Neural cell (in vitro differentiated cells): ENCODE measurements at regions not wholly inside any gene's neighbourhood (a gene's known extent, or its start where the extent isn't known, plus 50 kb on each side); places are given as distances from the start of the nearest gene placed in this dataset.

Source experiments
- H2AFZ ChIP-seq: fragments of 200-600, 300-800 bp; sonication (generic), shearing (Covaris generic); 2 replicates; pipeline ENCODE4 v1.6.0; 2014; ENCODE audit warnings: low read depth, mild to moderate bottlenecking, antibody characterized with exemption, low read length, moderate library complexity
- H3F3A ChIP-seq: fragments of 200-600 bp; shearing (Covaris generic); 2 replicates; pipeline ENCODE4 v1.6.1; 2016; ENCODE audit warnings: mild to moderate bottlenecking, moderate library complexity, mixed read lengths, antibody characterized with exemption, low read length; ENCODE audit not compliant: insufficient read depth, poor library complexity, severe bottlenecking
- H3K27ac ChIP-seq: fragments of 200-600, 300-800 bp; sonication (generic), shearing (Covaris generic); 2 replicates; pipeline ENCODE4 v1.5.1; 2014; ENCODE audit warnings: mild to moderate bottlenecking, low read length, moderate library complexity
- H3K27me3 ChIP-seq: fragments of 300-800, 200-600 bp; sonication (generic), shearing (Covaris generic); 2 replicates; pipeline ENCODE4 v1.6.0; 2014; ENCODE audit warnings: mild to moderate bottlenecking, low read depth, low read length, moderate library complexity; ENCODE audit not compliant: insufficient read depth
- H3K36me3 ChIP-seq: fragments of 300-800, 200-600 bp; sonication (generic), shearing (Covaris generic); 2 replicates; pipeline ENCODE4 v1.5.1; 2014; ENCODE audit warnings: mild to moderate bottlenecking, antibody characterized with exemption, low read length, moderate library complexity; ENCODE audit not compliant: insufficient read depth
- H3K4me2 ChIP-seq: fragments of 300-800, 200-600 bp; sonication (generic), shearing (Covaris generic); 2 replicates; pipeline ENCODE4 v1.6.0; 2014; ENCODE audit warnings: mild to moderate bottlenecking, low read length
- H3K4me3 ChIP-seq: fragments of 300-800, 200-600 bp; sonication (generic), shearing (Covaris generic); 2 replicates; pipeline ENCODE4 v1.5.1; 2014; ENCODE audit warnings: mild to moderate bottlenecking, low read length, moderate library complexity
- H3K79me2 ChIP-seq: fragments of 200-600 bp; shearing (Covaris generic); replicated peaks from 2 replicates; pipeline ENCODE4 v1.6.0; 2014; ENCODE audit warnings: mild to moderate bottlenecking, low read length, moderate library complexity; ENCODE audit not compliant: insufficient read depth
- H3K9ac ChIP-seq: fragments of 300-800, 200-600 bp; sonication (generic), shearing (Covaris generic); 2 replicates; pipeline ENCODE4 v1.6.1; 2016; ENCODE audit warnings: mild to moderate bottlenecking, low read length, mixed read lengths
- H3K9me2 ChIP-seq: fragments of 200-600 bp; shearing (Covaris generic); 2 replicates; pipeline ENCODE4 v1.6.1; 2016; ENCODE audit warnings: mild to moderate bottlenecking, low read length, mixed read lengths; ENCODE audit not compliant: insufficient read depth
- H3K9me3 ChIP-seq: fragments of 200-600, 300-800 bp; sonication (generic), shearing (Covaris generic); 2 replicates; pipeline ENCODE4 v1.6.1; 2016; ENCODE audit warnings: mild to moderate bottlenecking, mixed run types, low read length, moderate library complexity, mixed read lengths
- H4K20me1 ChIP-seq: fragments of 200-600 bp; shearing (Covaris generic); 2 replicates; pipeline ENCODE4 v1.6.1; 2016; ENCODE audit warnings: mild to moderate bottlenecking, mixed run types; ENCODE audit not compliant: insufficient read depth
- CTCF ChIP-seq: fragments of 450-650 bp; IDR thresholded peaks from 2 replicates; pipeline ENCODE4 v1.5.1; 2014; ENCODE audit warnings: antibody characterized with exemption, mild to moderate bottlenecking, moderate library complexity; ENCODE audit not compliant: poor library complexity, severe bottlenecking
- EP300 ChIP-seq: fragments of 450-650 bp; conservative IDR thresholded peaks from 2 replicates; pipeline ENCODE4 v1.6.1; 2014; ENCODE audit warnings: antibody characterized with exemption, mild to moderate bottlenecking, moderate library complexity; ENCODE audit not compliant: poor library complexity, severe bottlenecking
- EZH2 ChIP-seq: fragments of 200-600, 300-800 bp; shearing (Covaris generic), sonication (generic); IDR thresholded peaks from 2 replicates; pipeline ENCODE4 v1.6.1; 2014; ENCODE audit warnings: antibody characterized with exemption, low read length, borderline replicate concordance, mild to moderate bottlenecking; ENCODE audit not compliant: insufficient read depth, poor library complexity, severe bottlenecking
- MXI1 ChIP-seq: fragments of 450-650 bp; conservative IDR thresholded peaks from 2 replicates; pipeline ENCODE4 v1.6.1; 2014; ENCODE audit warnings: antibody characterized with exemption, mild to moderate bottlenecking; ENCODE audit not compliant: poor library complexity, severe bottlenecking
- POLR2AphosphoS5 ChIP-seq: IDR thresholded peaks from 2 replicates; pipeline ENCODE4 v1.6.1; 2012
- RAD21 ChIP-seq: fragments of 450-650 bp; conservative IDR thresholded peaks from 2 replicates; pipeline ENCODE4 v1.6.1; 2014; ENCODE audit warnings: antibody characterized with exemption, mild to moderate bottlenecking, moderate library complexity
- REST ChIP-seq: IDR thresholded peaks from 2 replicates; pipeline ENCODE4 v1.6.1; 2012; ENCODE audit warnings: borderline replicate concordance
- SMC3 ChIP-seq: fragments of 450-650 bp; conservative IDR thresholded peaks from 2 replicates; pipeline ENCODE4 v1.6.1; 2014; ENCODE audit warnings: antibody characterized with exemption, mild to moderate bottlenecking, moderate library complexity; ENCODE audit not compliant: poor library complexity
- TAF1 ChIP-seq: IDR thresholded peaks from 2 replicates; pipeline ENCODE4 v1.6.1; 2012; ENCODE audit warnings: low read depth

- TF ChIP-seq REST (no peak), SMC3 (no peak), TAF1 (no peak), EP300 (no peak), MXI1 (no peak), RAD21 (no peak), EZH2 (no peak), POLR2AphosphoS5 (no peak), CTCF (no peak)
- H3K9ac ChIP-seq, result no peak overlapping the region
- no peak overlapping the region for H2AFZ ChIP-seq
- H3F3A ChIP-seq, result no peaks in the 10 kb centered on the region
- H3K27ac ChIP-seq, result no peak overlapping the region
- H3K4me2 ChIP-seq, result no peak overlapping the region
- no peaks in the 10 kb centered on the region for H3K27me3 ChIP-seq
- no peaks in the 10 kb centered on the region for H3K9me2 ChIP-seq
- H3K9me3 ChIP-seq, result no peaks in the 10 kb centered on the region
- no peaks in the 10 kb centered on the region for H4K20me1 ChIP-seq
- no peaks in the 10 kb centered on the region for H3K79me2 ChIP-seq
- no peaks in the 10 kb centered on the region for H3K36me3 ChIP-seq
- no peak overlapping the region for H3K4me3 ChIP-seq
Observed at GRCh38 chr9:108562176-108562575, 293.6 kb downstream of the ACTL7B start.

GRCh38 chr9:108559432-108559831 is 296.4 kb downstream of the ACTL7B start:
- Histone ChIP-seq H3K4me2 (no peak overlapping the region), H2AFZ (no peak overlapping the region), H3K27me3 (no peaks in the 10 kb centered on the region), H3K79me2 (no peaks in the 10 kb centered on the region), H3K9me3 (no peaks in the 10 kb centered on the region), H3K36me3 (no peaks in the 10 kb centered on the region), H3K27ac (no peak overlapping the region), H3K9ac (no peak overlapping the region), H3K4me3 (no peak overlapping the region), H3F3A (no peaks in the 10 kb centered on the region), H4K20me1 (no peaks in the 10 kb centered on the region), H3K9me2 (no peaks in the 10 kb centered on the region)
- TF ChIP-seq RAD21 (no peak), EP300 (no peak), TAF1 (no peak), SMC3 (no peak), MXI1 (no peak), POLR2AphosphoS5 (no peak)

GRCh38 chr9:108554831-108555230 is 301.0 kb downstream of the ACTL7B start:
- H4K20me1 ChIP-seq, result no peaks in the 10 kb centered on the region
- TF ChIP-seq REST (no peak), TAF1 (no peak), CTCF (no peak), MXI1 (no peak), POLR2AphosphoS5 (no peak), EP300 (no peak), RAD21 (no peak), SMC3 (no peak), EZH2 (no peak)
- H3K27ac ChIP-seq, result no peak overlapping the region
- H2AFZ ChIP-seq, result no peak overlapping the region
- no peaks in the 10 kb centered on the region for H3F3A ChIP-seq
- H3K27me3 ChIP-seq, result no peaks in the 10 kb centered on the region
- no peaks in the 10 kb centered on the region for H3K36me3 ChIP-seq
- H3K4me2 ChIP-seq, result no peak overlapping the region
- no peaks in the 10 kb centered on the region for H3K9me3 ChIP-seq
- H3K9me2 ChIP-seq, result no peaks in the 10 kb centered on the region
- no peak overlapping the region for H3K4me3 ChIP-seq
- no peak overlapping the region for H3K9ac ChIP-seq
- H3K79me2 ChIP-seq, result no peaks in the 10 kb centered on the region
